Endothelial cell of umbilical vein (primary cell): ENCODE measurements at regions not wholly inside any gene's neighbourhood (a gene's known extent, or its start where the extent isn't known, plus 50 kb on each side); places are given as distances from the start of the nearest gene placed in this dataset.

ENCODE experiments used
- BruUV-seq: library from RNA; stranded (reverse); fragments of 400-500 nt; replicated peaks from 2 replicates; lab custom pipeline; 2021; lab: Mats Ljungman, UMichigan
- CTCF ChIA-PET: fragments of 300-600, 350-600 bp; sonication (Branson Sonifier 250); formaldehyde crosslinking; loops from one replicate; lab custom pipeline; 2021; ENCODE audit warnings: antibody characterized with exemption, inconsistent platforms; lab: Charles Lee
- POLR2A ChIA-PET: fragments of 300-600, 350-600 bp; sonication (Branson Sonifier 250); formaldehyde crosslinking; loops from one replicate; lab custom pipeline; 2021; ENCODE audit warnings: antibody characterized with exemption, inconsistent platforms; lab: Charles Lee
- DNase-seq: peaks from one replicate; pipeline ENCODE4 v3.0.0-alpha.2; 2011; ENCODE audit warnings: low read depth, low spot score
- FAIRE-seq: peaks from 2 replicates; lab custom pipeline; 2011; peaks lifted over from hg19 to GRCh38; lab: Jason Lieb, UNC
- H2AFZ ChIP-seq: 2 replicates; pipeline ENCODE4 v1.6.0; 2012; ENCODE audit warnings: low read depth, low read length, control low read depth, inconsistent platforms
- H3K27ac ChIP-seq: 2 replicates; pipeline ENCODE4 v1.5.1; 2011; ENCODE audit warnings: low read depth, mild to moderate bottlenecking, control low read depth, low read length, moderate library complexity; ENCODE audit not compliant: insufficient read depth
- H3K27me3 ChIP-seq, 2 experiments: 2 replicates each; pipeline versions ENCODE4 v1.6.0 to v1.6.1; 2011; ENCODE audit warnings: low read length in 2 of 2, mixed read lengths in 1 of 2; ENCODE audit not compliant: control insufficient read depth in 2 of 2, insufficient read depth in 2 of 2
- H3K36me3 ChIP-seq, 2 experiments: 2 replicates in 1 of 2; 3 replicates in 1 of 2; pipeline ENCODE4 v1.5.1; 2011; ENCODE audit warnings: low read length in 2 of 2, mild to moderate bottlenecking in 1 of 2, moderate library complexity in 1 of 2; ENCODE audit not compliant: control insufficient read depth in 2 of 2, insufficient read depth in 2 of 2; ENCODE audit errors: extremely low read depth in 1 of 2
- H3K4me1 ChIP-seq: 3 replicates; pipeline ENCODE4 v1.5.1; 2011; ENCODE audit warnings: mild to moderate bottlenecking, low read length; ENCODE audit not compliant: control insufficient read depth, insufficient read depth; ENCODE audit errors: extremely low read depth
- H3K4me2 ChIP-seq: 2 replicates; pipeline ENCODE4 v1.6.1; 2011; ENCODE audit warnings: low read length, control low read depth, mixed read lengths; ENCODE audit not compliant: insufficient read depth
- H3K4me3 ChIP-seq, 3 experiments: fragments of 200-600 bp in 1 of 3; sonication (generic), shearing (Covaris generic) in 1 of 3; replicated peaks in 1 of 3; 2 replicates each; pipeline ENCODE4 v1.5.1; 2011 to 2016; ENCODE audit warnings: control low read depth in 3 of 3, low read length in 3 of 3, mild to moderate bottlenecking in 2 of 3, inconsistent platforms in 1 of 3, low read depth in 1 of 3, moderate library complexity in 1 of 3; ENCODE audit not compliant: insufficient read depth in 1 of 3
- H3K79me2 ChIP-seq: 2 replicates; pipeline ENCODE4 v1.6.0; 2012; ENCODE audit warnings: low read length, inconsistent platforms; ENCODE audit not compliant: control insufficient read depth, insufficient read depth
- H3K9ac ChIP-seq: replicated peaks from 2 replicates; pipeline ENCODE3; 2011; ENCODE audit warnings: low read length, control low read depth; ENCODE audit not compliant: insufficient read depth; ENCODE audit errors: extremely low read depth
- H3K9me1 ChIP-seq: replicated peaks from 3 replicates; pipeline ENCODE4 v1.6.0; 2011; ENCODE audit warnings: mild to moderate bottlenecking, low read length; ENCODE audit not compliant: control insufficient read depth, insufficient read depth; ENCODE audit errors: extremely low read depth
- H3K9me3 ChIP-seq: replicated peaks from 2 replicates; pipeline ENCODE4 v1.5.1; 2012; ENCODE audit warnings: low read length, inconsistent platforms; ENCODE audit not compliant: control insufficient read depth, insufficient read depth
- H4K20me1 ChIP-seq: replicated peaks from 2 replicates; pipeline ENCODE3; 2011; ENCODE audit warnings: mild to moderate bottlenecking, low read length; ENCODE audit not compliant: control insufficient read depth, insufficient read depth; ENCODE audit errors: extremely low read depth
- EZH2 ChIP-seq: IDR thresholded peaks from 2 replicates; pipeline ENCODE4 v1.6.1; 2012; ENCODE audit warnings: borderline replicate concordance, low read depth, mild to moderate bottlenecking, moderate library complexity, low read length, inconsistent platforms; ENCODE audit not compliant: severe bottlenecking
- FOS ChIP-seq: IDR thresholded peaks from 2 replicates; pipeline ENCODE4 v1.6.1; 2011; ENCODE audit warnings: mild to moderate bottlenecking, low read length, moderate library complexity, borderline replicate concordance; ENCODE audit not compliant: insufficient read depth
- GATA2 ChIP-seq: IDR thresholded peaks from 2 replicates; pipeline ENCODE4 v1.7.0; 2011; ENCODE audit warnings: low read depth, mild to moderate bottlenecking, moderate library complexity, mixed read lengths, low read length; ENCODE audit not compliant: insufficient read length, insufficient read depth
- JUN ChIP-seq: IDR thresholded peaks from 2 replicates; pipeline ENCODE4 v1.6.1; 2011; ENCODE audit warnings: borderline replicate concordance, low read depth; ENCODE audit not compliant: insufficient read length, insufficient read depth
- MAX ChIP-seq: IDR thresholded peaks from 2 replicates; pipeline ENCODE4 v1.6.1; 2011; ENCODE audit not compliant: insufficient read depth, insufficient read length
- MYC ChIP-seq: IDR thresholded peaks from one replicate; pipeline ENCODE4 v1.6.1; 2011; ENCODE audit warnings: mild to moderate bottlenecking, low read depth, low read length
- POLR2A ChIP-seq: IDR thresholded peaks from 2 replicates; pipeline ENCODE4 v1.6.1; 2012; ENCODE audit warnings: low read depth, mild to moderate bottlenecking, control low read depth, low read length
- POLR2AphosphoS5 ChIP-seq: IDR thresholded peaks from 2 replicates; pipeline ENCODE4 v1.6.1; 2012; ENCODE audit warnings: low read depth, mild to moderate bottlenecking, control low read depth, low read length, moderate library complexity; ENCODE audit not compliant: insufficient read depth
- dilution Hi-C: fragments of 300-500 bp; cut with MboI; formaldehyde crosslinking; loops from one replicate; pipeline ENCODE4 v1.15.0; 2019; ENCODE audit warnings: low sequenced_read_pairs; ENCODE audit not compliant: extremely low pct_ligation_motif_present
- intact Hi-C: fragments of 100-400 bp; cut with micrococcal nuclease; formaldehyde crosslinking; loops from one replicate; pipeline ENCODE4 v1.10.0; 2022
- TF ChIP-seq, protein P1 (sequence below), 2 donors: IDR thresholded peaks; 1 replicate in 1 of 2; 2 replicates in 1 of 2; pipeline ENCODE4 v1.5.1; 2011; ENCODE audit warnings: low read length in 2 of 2, mild to moderate bottlenecking in 2 of 2, moderate library complexity in 2 of 2, control low read depth in 1 of 2, inconsistent platforms in 1 of 2, low read depth in 1 of 2; ENCODE audit not compliant: insufficient read depth in 1 of 2; ENCODE audit errors: extremely low read depth in 1 of 2

DNA sequence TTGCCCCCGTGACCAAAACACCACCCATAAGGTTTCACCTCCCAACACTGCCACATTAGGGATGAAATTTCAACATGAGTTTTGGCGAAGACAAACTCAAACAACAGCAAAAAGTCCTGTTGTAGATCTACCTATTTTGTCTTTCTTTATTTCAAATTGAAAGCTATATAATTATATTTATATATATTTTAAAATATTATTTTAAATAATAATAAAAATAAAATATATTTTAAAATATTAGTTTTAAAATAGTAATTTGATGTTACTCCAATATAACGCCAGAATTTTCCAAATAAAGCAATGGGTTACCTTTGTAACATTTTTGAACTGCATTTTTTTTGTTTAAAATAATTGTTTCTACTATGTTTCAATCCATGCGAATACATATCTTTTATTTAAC lies 263.5 kb upstream of the USP25 start:
- intact Hi-C loops = no loop called here
- dilution Hi-C loops = no loop called here
- H3K36me3 ChIP-seq = no peaks in the 10 kb centered on the region
- H3K79me2 ChIP-seq = no peaks in the 10 kb centered on the region
- TF ChIP-seq MYC (no peak), GATA2 (no peak), FOS (no peak)
- H3K27me3 ChIP-seq = no peaks in the 10 kb centered on the region
- H3K9me3 ChIP-seq = no peaks in the 10 kb centered on the region
- no peaks in the 10 kb centered on the region for H3K9me1 ChIP-seq
- no peak overlapping the region for H2AFZ ChIP-seq
- H4K20me1 ChIP-seq = no peaks in the 10 kb centered on the region
- BruUV-seq = no TSS peak
- no peak overlapping the region for H3K4me3 ChIP-seq
- DNase-seq (no peak), FAIRE-seq (no peak)
- H3K9ac ChIP-seq = no peak overlapping the region
- ChIA-PET CTCF (no interaction called here), POLR2A (no interaction called here)
- no peak overlapping the region for H3K4me2 ChIP-seq
- H3K27ac ChIP-seq = no peak overlapping the region
- H3K4me1 ChIP-seq = no peaks in the 10 kb centered on the region

DNA sequence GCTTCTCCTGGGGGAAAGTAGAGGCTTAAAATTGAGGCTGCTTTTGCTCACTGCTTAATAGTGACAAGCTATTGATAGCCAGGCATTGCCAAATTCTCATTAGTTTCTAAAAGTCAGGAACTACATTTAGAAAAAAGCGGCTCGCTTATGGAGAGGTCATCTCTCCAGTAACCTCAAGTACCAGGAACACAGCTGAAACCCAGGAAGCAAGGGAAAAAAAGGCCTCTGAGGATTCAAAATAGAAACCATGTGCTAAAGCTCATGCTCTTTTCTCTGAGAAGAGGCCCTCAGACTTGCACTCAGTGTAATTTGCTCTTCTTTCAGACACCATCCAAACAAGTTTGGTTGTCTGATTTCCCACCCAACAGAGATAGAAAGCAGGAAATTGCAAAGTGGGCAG lies 261.4 kb upstream of the USP25 start:
- dilution Hi-C loops (no loop called here), intact Hi-C loops (no loop called here)
- no peak overlapping the region for H3K27ac ChIP-seq
- FAIRE-seq (no peak), DNase-seq (no peak)
- no peak overlapping the region for H3K4me2 ChIP-seq
- BruUV-seq = no TSS peak
- no peaks in the 10 kb centered on the region for H3K27me3 ChIP-seq
- H4K20me1 ChIP-seq = no peaks in the 10 kb centered on the region
- POLR2A ChIA-PET = no interaction called here
- no peak overlapping the region for H3K4me3 ChIP-seq
- H3K4me1 ChIP-seq = no peaks in the 10 kb centered on the region
- CTCF ChIA-PET = no interaction called here
- H3K36me3 ChIP-seq = no peaks in the 10 kb centered on the region
- no peaks in the 10 kb centered on the region for H3K9me1 ChIP-seq
- H3K9me3 ChIP-seq = no peaks in the 10 kb centered on the region
- H3K9ac ChIP-seq = no peak overlapping the region
- TF ChIP-seq POLR2A = no peak
- TF ChIP-seq EZH2 = no peak
- no peak for TF ChIP-seq JUN
- no peak for TF ChIP-seq MAX
- no peak for TF ChIP-seq FOS
- TF ChIP-seq, protein P1, sequence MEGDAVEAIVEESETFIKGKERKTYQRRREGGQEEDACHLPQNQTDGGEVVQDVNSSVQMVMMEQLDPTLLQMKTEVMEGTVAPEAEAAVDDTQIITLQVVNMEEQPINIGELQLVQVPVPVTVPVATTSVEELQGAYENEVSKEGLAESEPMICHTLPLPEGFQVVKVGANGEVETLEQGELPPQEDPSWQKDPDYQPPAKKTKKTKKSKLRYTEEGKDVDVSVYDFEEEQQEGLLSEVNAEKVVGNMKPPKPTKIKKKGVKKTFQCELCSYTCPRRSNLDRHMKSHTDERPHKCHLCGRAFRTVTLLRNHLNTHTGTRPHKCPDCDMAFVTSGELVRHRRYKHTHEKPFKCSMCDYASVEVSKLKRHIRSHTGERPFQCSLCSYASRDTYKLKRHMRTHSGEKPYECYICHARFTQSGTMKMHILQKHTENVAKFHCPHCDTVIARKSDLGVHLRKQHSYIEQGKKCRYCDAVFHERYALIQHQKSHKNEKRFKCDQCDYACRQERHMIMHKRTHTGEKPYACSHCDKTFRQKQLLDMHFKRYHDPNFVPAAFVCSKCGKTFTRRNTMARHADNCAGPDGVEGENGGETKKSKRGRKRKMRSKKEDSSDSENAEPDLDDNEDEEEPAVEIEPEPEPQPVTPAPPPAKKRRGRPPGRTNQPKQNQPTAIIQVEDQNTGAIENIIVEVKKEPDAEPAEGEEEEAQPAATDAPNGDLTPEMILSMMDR (IDR thresholded peaks at IDR 0.05; ENCODE audit: extremely low read depth in 1 of 2, insufficient read depth in 1 of 2, low read depth in 1 of 2, low read length in 2 of 2) = no peak
- no peak for TF ChIP-seq GATA2
- no peak for TF ChIP-seq MYC
- no peak for TF ChIP-seq POLR2AphosphoS5
- H3K79me2 ChIP-seq = no peaks in the 10 kb centered on the region
- no peak overlapping the region for H2AFZ ChIP-seq
